ENCODE measurements at regions not wholly inside any gene's neighbourhood (a gene's known extent, or its start where the extent isn't known, plus 50 kb on each side); places are given as distances from the start of the nearest gene placed in this dataset.

- TF ChIP-seq TAF1 (IDR thresholded peaks at IDR 0.05; ENCODE audit: low read depth) = no peak
- no peak for TF ChIP-seq TCF12 (IDR thresholded peaks at IDR 0.05; ENCODE audit: low read depth)
- no peak for TF ChIP-seq MAX (IDR thresholded peaks at IDR 0.05)
- no peak for TF ChIP-seq CREB1 (IDR thresholded peaks at IDR 0.05; ENCODE audit: low read depth)
- TF ChIP-seq, protein P1, sequence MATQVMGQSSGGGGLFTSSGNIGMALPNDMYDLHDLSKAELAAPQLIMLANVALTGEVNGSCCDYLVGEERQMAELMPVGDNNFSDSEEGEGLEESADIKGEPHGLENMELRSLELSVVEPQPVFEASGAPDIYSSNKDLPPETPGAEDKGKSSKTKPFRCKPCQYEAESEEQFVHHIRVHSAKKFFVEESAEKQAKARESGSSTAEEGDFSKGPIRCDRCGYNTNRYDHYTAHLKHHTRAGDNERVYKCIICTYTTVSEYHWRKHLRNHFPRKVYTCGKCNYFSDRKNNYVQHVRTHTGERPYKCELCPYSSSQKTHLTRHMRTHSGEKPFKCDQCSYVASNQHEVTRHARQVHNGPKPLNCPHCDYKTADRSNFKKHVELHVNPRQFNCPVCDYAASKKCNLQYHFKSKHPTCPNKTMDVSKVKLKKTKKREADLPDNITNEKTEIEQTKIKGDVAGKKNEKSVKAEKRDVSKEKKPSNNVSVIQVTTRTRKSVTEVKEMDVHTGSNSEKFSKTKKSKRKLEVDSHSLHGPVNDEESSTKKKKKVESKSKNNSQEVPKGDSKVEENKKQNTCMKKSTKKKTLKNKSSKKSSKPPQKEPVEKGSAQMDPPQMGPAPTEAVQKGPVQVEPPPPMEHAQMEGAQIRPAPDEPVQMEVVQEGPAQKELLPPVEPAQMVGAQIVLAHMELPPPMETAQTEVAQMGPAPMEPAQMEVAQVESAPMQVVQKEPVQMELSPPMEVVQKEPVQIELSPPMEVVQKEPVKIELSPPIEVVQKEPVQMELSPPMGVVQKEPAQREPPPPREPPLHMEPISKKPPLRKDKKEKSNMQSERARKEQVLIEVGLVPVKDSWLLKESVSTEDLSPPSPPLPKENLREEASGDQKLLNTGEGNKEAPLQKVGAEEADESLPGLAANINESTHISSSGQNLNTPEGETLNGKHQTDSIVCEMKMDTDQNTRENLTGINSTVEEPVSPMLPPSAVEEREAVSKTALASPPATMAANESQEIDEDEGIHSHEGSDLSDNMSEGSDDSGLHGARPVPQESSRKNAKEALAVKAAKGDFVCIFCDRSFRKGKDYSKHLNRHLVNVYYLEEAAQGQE (IDR thresholded peaks at IDR 0.05; ENCODE audit: low read depth) = no peak
- no peak for TF ChIP-seq NFIC (IDR thresholded peaks at IDR 0.05)
- TF ChIP-seq RAD21 (IDR thresholded peaks at IDR 0.05; ENCODE audit: low read depth) = no peak
- no peak for TF ChIP-seq YY1 (IDR thresholded peaks at IDR 0.05; ENCODE audit: low read depth)
- no peak for TF ChIP-seq EGR1 (IDR thresholded peaks at IDR 0.05)
- TF ChIP-seq, protein P2, sequence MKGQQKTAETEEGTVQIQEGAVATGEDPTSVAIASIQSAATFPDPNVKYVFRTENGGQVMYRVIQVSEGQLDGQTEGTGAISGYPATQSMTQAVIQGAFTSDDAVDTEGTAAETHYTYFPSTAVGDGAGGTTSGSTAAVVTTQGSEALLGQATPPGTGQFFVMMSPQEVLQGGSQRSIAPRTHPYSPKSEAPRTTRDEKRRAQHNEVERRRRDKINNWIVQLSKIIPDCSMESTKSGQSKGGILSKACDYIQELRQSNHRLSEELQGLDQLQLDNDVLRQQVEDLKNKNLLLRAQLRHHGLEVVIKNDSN (IDR thresholded peaks at IDR 0.05) = no peak
- no peak for TF ChIP-seq TEAD4 (IDR thresholded peaks at IDR 0.05)
- no peak for TF ChIP-seq FOXM1 (IDR thresholded peaks at IDR 0.05; ENCODE audit: borderline replicate concordance, low read depth)
- no peak for TF ChIP-seq EP300 (IDR thresholded peaks at IDR 0.05; ENCODE audit: borderline replicate concordance)
- no peak for TF ChIP-seq ZBTB7A (IDR thresholded peaks at IDR 0.05; ENCODE audit: low read depth)
- TF ChIP-seq CEBPB (IDR thresholded peaks at IDR 0.05) = no peak
Measured at GRCh38 chr3:144112036-144112435, 140.4 kb downstream of the DIPK2A start.

GRCh38 chr3:144112437-144112836, 140.8 kb downstream of the DIPK2A start:
- TF ChIP-seq CEBPB (IDR thresholded peaks at IDR 0.05) = no peak
- TF ChIP-seq EGR1 (IDR thresholded peaks at IDR 0.05) = no peak
- no peak for TF ChIP-seq ZBTB7A (IDR thresholded peaks at IDR 0.05; ENCODE audit: low read depth)
- TF ChIP-seq YY1 (IDR thresholded peaks at IDR 0.05; ENCODE audit: low read depth) = no peak
- TF ChIP-seq TCF12 (IDR thresholded peaks at IDR 0.05; ENCODE audit: low read depth) = no peak

DNA sequence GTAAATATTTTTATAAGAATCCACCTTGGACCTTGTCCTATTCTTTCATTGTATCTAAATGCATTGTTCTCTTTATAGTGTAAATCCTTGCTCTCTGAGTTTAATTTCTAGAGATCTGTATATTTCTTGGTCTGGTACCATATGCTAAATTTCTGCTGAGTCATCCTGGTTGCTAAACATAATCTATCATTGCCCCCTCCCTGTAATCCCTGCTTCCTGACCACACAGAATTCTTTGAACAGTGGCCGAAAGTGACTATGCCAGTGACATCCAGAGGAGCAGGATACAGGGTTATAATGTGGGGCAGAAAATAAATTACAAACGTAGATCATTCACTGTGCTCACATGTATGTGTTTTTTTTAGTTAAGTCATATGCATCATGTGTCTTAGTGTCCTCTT, 143.1 kb downstream of the DIPK2A start:
- TF ChIP-seq YY1 (IDR thresholded peaks at IDR 0.05; ENCODE audit: low read depth) = no peak
- no peak for TF ChIP-seq NFIC (IDR thresholded peaks at IDR 0.05)

DNA sequence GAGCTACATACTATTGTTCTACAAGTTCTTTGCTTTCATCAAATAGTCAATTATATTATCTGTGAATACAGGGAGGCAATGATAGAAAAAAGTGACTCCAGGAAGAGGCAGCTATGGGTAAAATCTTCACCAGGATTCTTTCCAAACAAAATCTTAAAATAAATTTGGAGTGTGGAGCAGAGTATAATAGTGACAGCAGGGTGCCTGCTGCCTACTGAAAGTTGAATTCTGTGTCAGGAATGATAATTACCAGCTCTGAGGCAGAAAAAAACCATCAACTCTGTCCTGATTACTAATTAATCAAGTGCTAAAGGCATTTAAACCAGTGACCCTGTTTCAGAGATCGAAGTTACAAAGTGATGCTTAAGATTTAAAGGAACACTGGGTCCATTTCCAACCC, 148.0 kb downstream of the DIPK2A start:
- TF ChIP-seq RAD21 (IDR thresholded peaks at IDR 0.05; ENCODE audit: low read depth) (no peak), CEBPB (IDR thresholded peaks at IDR 0.05) (no peak), ZBTB7A (IDR thresholded peaks at IDR 0.05; ENCODE audit: low read depth) (no peak), MAX (IDR thresholded peaks at IDR 0.05) (no peak), EGR1 (IDR thresholded peaks at IDR 0.05) (no peak), EP300 (IDR thresholded peaks at IDR 0.05; ENCODE audit: borderline replicate concordance) (no peak), YY1 (IDR thresholded peaks at IDR 0.05; ENCODE audit: low read depth) (no peak), TCF12 (IDR thresholded peaks at IDR 0.05; ENCODE audit: low read depth) (no peak), TAF1 (IDR thresholded peaks at IDR 0.05; ENCODE audit: low read depth) (no peak), CREB1 (IDR thresholded peaks at IDR 0.05; ENCODE audit: low read depth) (no peak), NFIC (IDR thresholded peaks at IDR 0.05) (no peak), FOXM1 (IDR thresholded peaks at IDR 0.05; ENCODE audit: borderline replicate concordance, low read depth) (no peak), TEAD4 (IDR thresholded peaks at IDR 0.05) (no peak)
- TF ChIP-seq, protein P1 (IDR thresholded peaks at IDR 0.05; ENCODE audit: low read depth) = no peak
- TF ChIP-seq, protein P2 (IDR thresholded peaks at IDR 0.05) = no peak

DNA sequence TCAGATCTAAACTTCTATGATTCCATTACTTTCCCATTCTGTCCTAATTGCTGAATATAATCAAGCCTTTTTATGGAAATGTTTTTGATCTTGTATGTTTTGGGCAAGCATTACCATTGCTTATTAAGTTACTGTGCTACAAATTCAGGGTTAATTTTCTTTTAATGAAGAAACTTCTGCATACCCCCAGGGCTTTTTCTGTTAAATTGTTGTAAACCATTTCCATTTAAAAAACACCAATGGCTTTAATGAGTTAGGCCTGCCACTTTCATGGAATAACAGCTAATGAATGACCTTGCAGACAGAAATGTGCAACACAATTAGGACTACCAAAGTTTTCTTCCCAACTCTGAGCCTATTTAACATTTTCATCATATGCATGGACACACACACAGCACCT, 150.0 kb downstream of the DIPK2A start:
- no peak for TF ChIP-seq MAX (IDR thresholded peaks at IDR 0.05)
- no peak for TF ChIP-seq ZBTB7A (IDR thresholded peaks at IDR 0.05; ENCODE audit: low read depth)

- TF ChIP-seq NFIC (IDR thresholded peaks at IDR 0.05) (no peak), TCF12 (IDR thresholded peaks at IDR 0.05; ENCODE audit: low read depth) (no peak), RAD21 (IDR thresholded peaks at IDR 0.05; ENCODE audit: low read depth) (no peak), EGR1 (IDR thresholded peaks at IDR 0.05) (no peak), EP300 (IDR thresholded peaks at IDR 0.05; ENCODE audit: borderline replicate concordance) (no peak), TAF1 (IDR thresholded peaks at IDR 0.05; ENCODE audit: low read depth) (no peak)
- TF ChIP-seq, protein P1 (IDR thresholded peaks at IDR 0.05; ENCODE audit: low read depth) = no peak
- TF ChIP-seq, protein P2 (IDR thresholded peaks at IDR 0.05) = no peak
Measured at GRCh38 chr3:144127014-144127413, 155.4 kb downstream of the DIPK2A start.
